HG03565 (cell line): ENCODE measurements at regions not wholly inside any gene's neighbourhood (a gene's known extent, or its start where the extent isn't known, plus 50 kb on each side); places are given as distances from the start of the nearest gene placed in this dataset.

Experiments
- ATAC-seq: cut with Tn5 transposase; IDR thresholded peaks from one replicate; pipeline ENCODE4 v1.9.1; 2021; ENCODE audit warnings: mild to moderate bottlenecking, moderate library complexity; ENCODE audit not compliant: unreplicated experiment

DNA sequence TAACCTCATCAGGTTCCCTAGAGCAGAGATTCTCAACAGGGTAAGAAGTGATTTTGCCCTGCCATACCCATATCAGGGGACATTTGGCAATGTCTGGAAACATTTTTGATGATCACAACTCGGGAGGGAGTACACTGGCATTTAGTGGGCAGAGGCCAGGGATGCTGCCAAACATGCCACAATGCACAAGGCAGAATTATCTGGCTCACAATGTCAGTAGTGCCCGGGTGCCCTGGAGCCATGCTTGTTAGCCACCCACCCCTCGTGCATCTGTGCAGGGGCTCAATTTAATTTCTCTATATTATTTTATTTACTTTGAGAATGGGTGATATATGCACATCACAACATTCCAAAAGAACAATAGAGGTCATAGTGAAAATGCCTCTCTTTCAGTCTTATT, 82.0 kb upstream of the DHX15 start:
- no peak for ATAC-seq

DNA sequence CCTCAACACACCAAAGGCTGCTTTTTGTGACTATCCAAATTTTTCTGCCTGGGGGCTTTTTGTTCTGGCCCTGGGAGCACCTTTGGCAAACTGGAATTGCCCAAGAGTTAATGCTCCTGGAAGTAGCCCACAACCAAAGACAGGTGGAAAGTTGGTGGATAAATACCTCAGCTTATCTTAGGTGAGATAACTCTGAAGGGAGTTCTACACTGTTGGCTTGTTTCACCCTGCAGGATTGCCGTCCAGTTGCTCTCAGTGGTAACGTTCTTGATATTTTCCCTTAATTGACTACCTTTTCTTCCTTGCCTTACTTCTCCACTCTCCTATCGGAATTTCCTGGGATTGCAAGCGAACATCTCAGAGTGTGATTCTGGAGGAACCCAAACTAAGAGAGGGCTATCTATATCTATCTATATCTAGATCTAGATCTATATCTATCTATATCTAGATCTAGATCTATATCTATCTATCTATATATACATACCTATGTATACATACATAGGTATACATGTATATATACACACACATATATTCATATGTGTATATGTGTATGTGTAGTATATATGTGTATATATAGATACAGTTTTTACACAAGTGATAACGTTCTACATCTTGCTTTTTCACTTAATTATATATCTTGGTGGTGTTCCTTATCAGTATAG, 82.6 kb upstream of the DHX15 start:
- no peak for ATAC-seq

DNA sequence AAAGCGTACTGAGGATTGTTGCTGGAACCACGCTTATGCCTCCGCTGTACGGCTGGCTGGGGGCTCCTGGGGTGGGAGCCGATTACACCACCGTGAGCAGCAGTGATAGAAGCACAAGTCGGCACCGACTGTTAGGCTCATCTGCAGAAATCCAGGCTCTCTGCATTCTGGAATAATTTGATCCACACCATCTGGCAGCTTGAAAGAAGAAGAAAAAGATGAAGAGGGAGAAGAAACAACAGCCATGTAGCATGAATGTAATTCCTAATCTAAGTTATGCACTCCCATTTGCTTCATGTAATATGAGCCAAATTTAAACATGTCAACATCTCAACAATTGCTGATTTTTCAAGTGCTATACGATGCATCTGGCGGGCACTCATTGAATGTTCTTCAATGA, 84.6 kb upstream of the DHX15 start:
- ATAC-seq = no peak

DNA sequence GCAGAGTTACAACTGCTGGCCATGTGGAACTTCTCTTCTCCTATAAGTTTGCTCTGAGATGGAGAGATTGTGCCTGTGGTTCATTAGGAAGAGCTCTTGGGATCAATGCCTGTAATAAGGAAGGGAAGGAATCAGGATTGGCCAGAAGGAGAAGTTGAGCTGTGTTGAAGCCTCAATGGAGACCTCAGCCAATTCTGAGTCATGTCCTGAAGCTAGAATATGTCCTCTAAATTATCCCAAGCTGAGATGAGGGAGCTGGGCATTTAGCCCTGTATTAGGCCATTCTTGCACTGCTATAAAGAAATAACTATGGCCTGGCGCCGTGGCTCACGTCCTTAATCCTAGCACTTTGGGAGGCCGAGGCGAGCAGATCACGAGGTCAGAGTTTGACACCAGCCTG, 85.4 kb upstream of the DHX15 start:
- no peak for ATAC-seq

DNA sequence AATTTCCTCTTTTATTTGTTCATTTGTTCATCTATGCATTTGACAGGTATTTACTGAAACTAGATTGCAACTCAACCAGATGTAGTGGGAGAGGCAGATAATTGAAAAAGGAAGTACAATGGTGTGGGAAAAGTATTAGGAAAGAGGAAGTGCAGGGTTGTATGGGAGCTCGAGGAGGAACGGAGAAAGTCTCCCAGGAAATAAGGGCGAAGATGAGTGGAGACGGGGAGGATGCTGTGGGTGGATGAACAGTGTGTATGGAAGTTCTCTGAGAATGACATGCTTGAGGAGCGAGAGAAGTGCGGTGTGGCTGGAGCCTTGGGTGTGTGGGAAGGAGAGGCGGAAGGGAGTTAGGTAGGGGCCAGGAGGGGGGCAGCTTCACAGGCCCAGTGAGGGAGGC, 87.5 kb upstream of the DHX15 start:
- no peak for ATAC-seq

GRCh38 chr4:24672880-24673279, 88.5 kb upstream of the DHX15 start:
- no peak for ATAC-seq

DNA sequence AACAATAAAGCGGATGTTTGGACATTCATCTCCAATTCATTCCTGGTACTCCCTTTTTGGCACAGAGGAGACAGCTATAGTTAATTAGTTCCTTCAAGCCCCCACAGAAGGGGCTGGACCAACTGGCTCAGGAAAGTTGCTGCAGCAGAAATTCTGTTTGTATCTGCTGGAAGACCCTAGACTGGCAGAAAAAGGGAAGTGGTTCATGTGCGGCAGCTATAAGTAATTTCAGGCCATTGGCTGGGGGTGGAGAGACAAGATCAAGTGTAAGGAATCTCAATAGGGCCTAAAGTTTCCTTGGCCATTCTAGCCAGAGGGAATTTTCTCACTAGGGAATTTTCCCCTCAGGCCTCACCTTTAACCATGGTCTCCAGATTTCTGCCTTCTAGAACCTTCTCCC, 89.9 kb upstream of the DHX15 start:
- ATAC-seq = no peak

- ATAC-seq = no peak
These were observed 91.5 kb upstream of the DHX15 start for GRCh38 chr4:24675721-24676389.

DNA sequence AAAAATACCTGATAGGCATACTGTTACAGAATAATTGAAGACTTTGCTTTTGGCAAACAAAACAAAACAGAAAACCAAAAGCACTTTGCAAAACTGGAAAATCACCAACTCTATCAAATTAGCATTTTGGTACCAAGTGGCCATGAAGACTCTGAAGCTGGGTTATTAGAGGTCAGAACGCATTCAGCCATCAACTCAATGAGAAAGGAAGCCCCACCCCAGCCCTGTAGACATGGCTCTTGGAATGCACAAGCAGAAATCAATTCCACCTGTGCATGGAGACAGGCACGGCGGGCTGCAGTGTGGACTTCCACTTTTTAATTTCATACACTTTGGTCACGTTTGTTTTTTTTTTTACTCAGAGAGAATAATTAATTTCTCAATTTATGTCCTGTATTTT, 93.6 kb upstream of the DHX15 start:
- ATAC-seq = no peak

- no peak for ATAC-seq
These were observed 96.5 kb upstream of the DHX15 start for GRCh38 chr4:24680746-24681448.

DNA sequence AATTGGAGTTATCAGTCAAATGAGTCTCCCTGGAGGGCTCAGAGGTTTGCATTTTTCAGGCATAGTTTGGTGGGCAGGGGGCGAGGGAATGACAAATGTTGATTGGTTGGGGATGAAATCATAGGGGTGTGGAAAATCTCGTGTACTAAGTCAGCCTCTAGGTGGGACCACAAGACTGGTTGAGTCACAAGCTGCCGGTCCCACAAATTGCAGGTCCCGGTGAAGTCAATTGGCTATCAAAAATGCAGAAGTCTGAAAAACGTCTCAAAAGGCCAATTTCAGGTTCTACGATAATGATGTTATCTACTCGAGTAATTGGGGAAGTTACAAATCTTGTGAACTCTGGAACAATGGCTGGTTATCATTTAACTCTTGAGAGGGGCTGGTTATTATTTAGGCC, 98.8 kb upstream of the DHX15 start:
- ATAC-seq = no peak

- ATAC-seq = no peak
These were observed 102.7 kb upstream of the DHX15 start for GRCh38 chr4:24686866-24687692.

DNA sequence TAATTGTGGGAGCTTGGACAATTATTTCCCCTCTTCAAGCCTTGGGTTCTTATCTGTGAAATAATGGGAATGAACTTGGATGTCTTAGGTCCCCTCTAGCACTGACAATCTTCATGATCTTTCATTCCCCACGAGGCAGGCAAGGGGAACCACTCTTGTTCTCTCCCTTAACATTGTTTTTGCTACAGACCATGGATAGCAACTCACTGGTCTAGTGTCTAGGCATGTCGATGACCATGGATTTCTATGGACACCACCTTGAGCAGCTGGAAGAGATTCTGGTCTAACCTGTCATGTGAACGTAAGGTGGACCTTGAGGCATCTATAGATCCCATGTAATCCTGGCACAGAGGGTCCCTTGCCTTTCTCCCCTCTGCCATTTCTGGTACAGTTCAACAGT, 104.1 kb upstream of the DHX15 start:
- no peak for ATAC-seq

DNA sequence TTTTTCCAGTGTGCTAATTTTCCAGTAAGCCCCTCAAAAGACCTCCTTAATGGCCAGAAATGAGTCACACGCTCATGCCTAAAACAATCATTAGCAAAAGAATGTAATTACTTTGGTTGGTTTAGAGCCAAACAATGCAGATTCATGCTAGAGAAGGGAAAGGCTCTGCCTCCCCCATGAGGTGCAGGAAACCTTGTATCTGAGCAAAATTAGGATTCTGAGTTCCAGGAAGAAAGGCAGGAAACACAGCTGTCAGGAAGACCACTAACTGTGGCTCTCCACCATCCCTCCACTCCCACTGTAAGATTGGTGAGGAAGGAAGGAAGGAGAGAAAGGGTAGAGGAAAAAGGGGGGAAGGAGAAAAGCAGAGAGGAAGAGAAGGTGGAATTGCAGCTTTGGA, 104.9 kb upstream of the DHX15 start:
- no peak for ATAC-seq

DNA sequence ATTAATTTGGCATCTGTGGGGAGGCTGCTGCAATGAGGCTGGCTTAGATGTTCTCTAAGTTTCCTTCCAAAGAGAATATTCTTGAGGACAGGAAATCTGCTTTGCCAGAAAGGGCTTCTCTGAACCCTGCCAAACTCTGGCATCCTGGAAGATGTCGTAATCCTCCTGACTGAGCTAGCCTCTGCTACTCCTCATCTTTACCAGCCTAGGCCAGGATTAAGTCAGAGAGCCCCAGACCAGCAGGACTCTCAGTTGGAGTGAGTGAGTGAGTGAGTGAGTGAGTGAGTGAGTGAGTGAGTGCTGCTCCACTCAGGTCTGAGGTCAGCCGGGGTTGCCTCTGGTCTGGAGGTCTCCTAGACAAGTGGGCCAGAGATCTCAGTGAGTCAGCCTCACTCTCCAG, 104.9 kb upstream of the SOD3 start:
- ATAC-seq = no peak

DNA sequence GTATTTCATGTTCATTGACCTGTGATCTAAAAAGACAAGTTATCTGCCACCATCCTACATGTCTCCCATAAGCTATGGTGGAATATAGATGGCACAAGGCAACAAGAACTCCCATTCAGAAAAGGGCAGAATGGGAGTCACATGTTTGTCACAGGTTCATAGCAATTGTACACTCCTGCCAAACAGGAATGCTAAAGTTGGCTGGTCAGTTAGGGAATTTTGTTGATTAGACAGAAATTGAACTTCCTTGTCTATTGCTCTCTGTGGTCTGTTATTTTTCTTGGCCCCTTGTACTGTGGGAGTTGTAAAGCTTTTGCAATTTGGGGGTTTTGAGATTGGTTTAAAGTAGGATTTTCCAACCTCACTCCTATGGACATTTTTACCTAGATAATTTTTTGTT, 101.7 kb upstream of the SOD3 start:
- ATAC-seq = no peak

- ATAC-seq = no peak
These were observed 95.3 kb upstream of the SOD3 start for GRCh38 chr4:24700118-24700517.

DNA sequence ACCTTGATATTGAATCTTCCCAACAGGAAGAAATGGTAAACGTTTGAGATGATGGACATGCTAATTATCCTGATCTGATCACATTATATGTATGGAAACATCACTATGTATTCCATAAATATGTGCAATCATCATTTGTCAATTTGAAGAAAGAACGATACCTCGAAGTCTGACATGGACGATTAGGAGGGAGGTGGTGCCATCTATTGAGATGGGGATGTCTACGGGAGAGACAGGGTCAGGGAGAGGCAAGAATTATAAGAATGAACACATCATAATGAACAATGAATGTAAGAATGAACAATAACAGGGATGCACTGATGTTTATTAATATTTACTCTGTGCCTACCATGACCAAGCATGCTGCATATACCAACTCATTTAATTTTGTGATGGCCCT, 93.7 kb upstream of the SOD3 start:
- ATAC-seq = no peak

GRCh38 chr4:24702281-24702680, 93.1 kb upstream of the SOD3 start:
- ATAC-seq = no peak

DNA sequence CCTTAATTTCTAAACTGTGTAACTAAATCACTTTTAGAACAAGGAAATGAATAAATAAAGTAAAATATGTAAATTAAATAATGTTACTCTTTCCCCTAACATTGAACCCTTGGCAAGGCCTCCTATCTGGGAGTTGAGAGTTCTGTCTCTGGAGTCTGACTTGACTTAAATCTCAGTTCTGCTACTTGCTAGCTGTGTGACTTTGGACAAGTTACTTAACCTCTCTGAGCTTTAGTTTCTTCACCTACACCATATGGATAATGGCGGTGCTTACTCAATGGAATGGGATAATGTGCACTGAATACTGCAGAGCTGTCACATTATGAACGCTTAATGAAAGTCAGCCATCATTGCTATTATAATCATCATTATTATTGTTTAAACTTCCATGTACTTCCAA, 92.1 kb upstream of the SOD3 start:
- no peak for ATAC-seq

- ATAC-seq = no peak
These were observed 91.2 kb upstream of the SOD3 start for GRCh38 chr4:24704149-24704548.
